ENCODE measurements at regions not wholly inside any gene's neighbourhood (a gene's known extent, or its start where the extent isn't known, plus 50 kb on each side); places are given as distances from the start of the nearest gene placed in this dataset.

GRCh38 chrX:113962343-113962742 is 621.5 kb upstream of the HTR2C start:
- Histone ChIP-seq H3K27ac (ENCODE audit: low read length) (no peak overlapping the region), H3K36me3 (ENCODE audit: control insufficient read depth, insufficient read depth, low read length) (no peaks in the 10 kb centered on the region), H3K27me3 (ENCODE audit: control insufficient read depth, insufficient read depth, low read length) (no peaks in the 10 kb centered on the region), H3K4me3 (ENCODE audit: low read length) (no peak overlapping the region), H3K4me1 (ENCODE audit: control insufficient read depth, insufficient read depth, low read length) (no peaks in the 10 kb centered on the region), H3K9me3 (ENCODE audit: control insufficient read depth, insufficient read depth, low read length) (no peaks in the 10 kb centered on the region)
- no peaks in the 10 kb centered on the region for H3K4me1 Mint-ChIP-seq
- peaks cover 0 to 10% of the 10 kb centered on the region in 2 donors for H3K9me3 Mint-ChIP-seq
- no peak for ATAC-seq
- WGBS (ENCODE audit: insufficient coverage), result 0% methylated on average over 1 of the region's 1 CpG
- intact Hi-C loops (cut with micrococcal nuclease), result no loop called here
- H3K27ac Mint-ChIP-seq, result no peak overlapping the region
- no peak for DNase-seq
- H3K36me3 Mint-ChIP-seq, result no peaks in the 10 kb centered on the region
- no peak overlapping the region for H3K4me3 Mint-ChIP-seq
- no peaks in the 10 kb centered on the region for H3K27me3 Mint-ChIP-seq (ENCODE audit: low read depth in 2 of 2)
- TF ChIP-seq CTCF (IDR thresholded peaks at IDR 0.05), result no peak

- Mint-ChIP-seq H3K27ac (no peak overlapping the region), H3K4me3 (no peak overlapping the region), H3K4me1 (no peaks in the 10 kb centered on the region), H3K27me3 (ENCODE audit: low read depth in 2 of 2) (peaks cover 0 to 8% of the 10 kb centered on the region in 2 donors), H3K36me3 (no peaks in the 10 kb centered on the region), H3K9me3 (peaks cover 3 to 11% of the 10 kb centered on the region in 2 donors)
- Histone ChIP-seq H3K27ac (ENCODE audit: low read length) (no peak overlapping the region), H3K9me3 (ENCODE audit: control insufficient read depth, insufficient read depth, low read length) (no peaks in the 10 kb centered on the region), H3K27me3 (ENCODE audit: control insufficient read depth, insufficient read depth, low read length) (no peaks in the 10 kb centered on the region), H3K4me1 (ENCODE audit: control insufficient read depth, insufficient read depth, low read length) (no peaks in the 10 kb centered on the region), H3K36me3 (ENCODE audit: control insufficient read depth, insufficient read depth, low read length) (no peaks in the 10 kb centered on the region), H3K4me3 (ENCODE audit: low read length) (no peak overlapping the region)
- 100% methylated on average over 1 of the region's 4 CpGs for WGBS (ENCODE audit: insufficient coverage)
- no peak for ATAC-seq
- DNase-seq, result no peak
- intact Hi-C loops (cut with micrococcal nuclease), result no loop called here
- TF ChIP-seq CTCF (IDR thresholded peaks at IDR 0.05), result no peak
Measured at GRCh38 chrX:113959912-113960626, 623.8 kb upstream of the HTR2C start.

GRCh38 chrX:113956936-113957335 is 627.0 kb upstream of the HTR2C start:
- H3K27me3 Mint-ChIP-seq (ENCODE audit: low read depth in 2 of 2), result peaks cover 0 to 8% of the 10 kb centered on the region in 2 donors
- H3K9me3 Mint-ChIP-seq, result peaks cover 3 to 11% of the 10 kb centered on the region in 2 donors
- no peaks in the 10 kb centered on the region for H3K9me3 ChIP-seq (ENCODE audit: control insufficient read depth, insufficient read depth, low read length)
- H3K4me3 ChIP-seq (ENCODE audit: low read length), result no peak overlapping the region
- no peaks in the 10 kb centered on the region for H3K4me1 Mint-ChIP-seq
- H3K36me3 ChIP-seq (ENCODE audit: control insufficient read depth, insufficient read depth, low read length), result no peaks in the 10 kb centered on the region
- no peak overlapping the region for H3K27ac ChIP-seq (ENCODE audit: low read length)
- H3K4me1 ChIP-seq (ENCODE audit: control insufficient read depth, insufficient read depth, low read length), result no peaks in the 10 kb centered on the region
- ATAC-seq, result no peak
- no peak for TF ChIP-seq CTCF (IDR thresholded peaks at IDR 0.05)
- 73% methylated on average over 4 of the region's 6 CpGs for WGBS (ENCODE audit: insufficient coverage)
- no peak overlapping the region for H3K4me3 Mint-ChIP-seq
- no peak overlapping the region for H3K27ac Mint-ChIP-seq
- no peak for DNase-seq
- no peaks in the 10 kb centered on the region for H3K27me3 ChIP-seq (ENCODE audit: control insufficient read depth, insufficient read depth, low read length)
- intact Hi-C loops (cut with micrococcal nuclease), result no loop called here
- H3K36me3 Mint-ChIP-seq, result no peaks in the 10 kb centered on the region

GRCh38 chrX:113954297-113954696 is 629.6 kb upstream of the HTR2C start:
- peaks cover 3 to 13% of the 10 kb centered on the region in 2 donors for H3K9me3 Mint-ChIP-seq
- peaks cover 0 to 8% of the 10 kb centered on the region in 2 donors for H3K27me3 Mint-ChIP-seq (ENCODE audit: low read depth in 2 of 2)
- no peak overlapping the region for H3K4me3 Mint-ChIP-seq
- Histone ChIP-seq H3K36me3 (ENCODE audit: control insufficient read depth, insufficient read depth, low read length) (no peaks in the 10 kb centered on the region), H3K27me3 (ENCODE audit: control insufficient read depth, insufficient read depth, low read length) (no peaks in the 10 kb centered on the region), H3K27ac (ENCODE audit: low read length) (no peak overlapping the region), H3K4me1 (ENCODE audit: control insufficient read depth, insufficient read depth, low read length) (no peaks in the 10 kb centered on the region), H3K9me3 (ENCODE audit: control insufficient read depth, insufficient read depth, low read length) (no peaks in the 10 kb centered on the region), H3K4me3 (ENCODE audit: low read length) (no peak overlapping the region)
- no peak for ATAC-seq
- no peak for DNase-seq
- no peak overlapping the region for H3K27ac Mint-ChIP-seq
- intact Hi-C loops (cut with micrococcal nuclease), result no loop called here
- 100% methylated on average over 1 of the region's 3 CpGs for WGBS (ENCODE audit: insufficient coverage)
- TF ChIP-seq CTCF (IDR thresholded peaks at IDR 0.05), result no peak
- H3K36me3 Mint-ChIP-seq, result no peaks in the 10 kb centered on the region
- H3K4me1 Mint-ChIP-seq, result no peaks in the 10 kb centered on the region

Measured in natural killer cell (primary cell).